GM10266 (cell line): ENCODE measurements at regions not wholly inside any gene's neighbourhood (a gene's known extent, or its start where the extent isn't known, plus 50 kb on each side); places are given as distances from the start of the nearest gene placed in this dataset.
A peak's percentile ranks its signal among the peaks of the same experiment; 100 is the strongest.

Source experiments
- DNase-seq: peaks from one replicate; pipeline ENCODE4 v3.0.0; 2012; ENCODE audit errors: extremely low spot score
- TF ChIP-seq, protein P1 (sequence below): IDR thresholded peaks from 2 replicates; pipeline ENCODE4 v1.5.1; 2012; ENCODE audit warnings: mild to moderate bottlenecking, low read depth; ENCODE audit not compliant: control insufficient read depth, insufficient read depth; ENCODE audit errors: missing control alignments

DNA sequence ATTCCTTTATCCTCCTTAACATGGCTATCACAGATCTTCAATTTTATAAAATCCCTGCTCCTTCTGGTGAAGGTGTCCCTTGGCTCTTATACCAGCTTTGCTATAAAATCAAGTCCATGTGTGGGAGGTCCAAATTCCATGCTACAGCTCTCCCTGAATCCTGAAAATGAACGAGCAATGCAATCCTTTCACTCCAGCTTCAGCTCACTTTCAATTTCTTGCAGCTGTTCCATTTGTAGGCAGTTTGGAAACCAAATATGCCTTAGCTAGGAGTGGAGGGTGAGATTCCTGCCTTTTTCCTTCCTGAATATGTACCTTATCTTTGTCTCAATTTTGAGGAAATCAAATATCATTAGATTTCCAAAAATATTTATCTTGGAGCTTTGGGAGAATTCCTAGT lies 402.6 kb downstream of the TTLL7 start:
- TF ChIP-seq, protein P1, sequence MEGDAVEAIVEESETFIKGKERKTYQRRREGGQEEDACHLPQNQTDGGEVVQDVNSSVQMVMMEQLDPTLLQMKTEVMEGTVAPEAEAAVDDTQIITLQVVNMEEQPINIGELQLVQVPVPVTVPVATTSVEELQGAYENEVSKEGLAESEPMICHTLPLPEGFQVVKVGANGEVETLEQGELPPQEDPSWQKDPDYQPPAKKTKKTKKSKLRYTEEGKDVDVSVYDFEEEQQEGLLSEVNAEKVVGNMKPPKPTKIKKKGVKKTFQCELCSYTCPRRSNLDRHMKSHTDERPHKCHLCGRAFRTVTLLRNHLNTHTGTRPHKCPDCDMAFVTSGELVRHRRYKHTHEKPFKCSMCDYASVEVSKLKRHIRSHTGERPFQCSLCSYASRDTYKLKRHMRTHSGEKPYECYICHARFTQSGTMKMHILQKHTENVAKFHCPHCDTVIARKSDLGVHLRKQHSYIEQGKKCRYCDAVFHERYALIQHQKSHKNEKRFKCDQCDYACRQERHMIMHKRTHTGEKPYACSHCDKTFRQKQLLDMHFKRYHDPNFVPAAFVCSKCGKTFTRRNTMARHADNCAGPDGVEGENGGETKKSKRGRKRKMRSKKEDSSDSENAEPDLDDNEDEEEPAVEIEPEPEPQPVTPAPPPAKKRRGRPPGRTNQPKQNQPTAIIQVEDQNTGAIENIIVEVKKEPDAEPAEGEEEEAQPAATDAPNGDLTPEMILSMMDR: no peak
- no peak for DNase-seq

DNA sequence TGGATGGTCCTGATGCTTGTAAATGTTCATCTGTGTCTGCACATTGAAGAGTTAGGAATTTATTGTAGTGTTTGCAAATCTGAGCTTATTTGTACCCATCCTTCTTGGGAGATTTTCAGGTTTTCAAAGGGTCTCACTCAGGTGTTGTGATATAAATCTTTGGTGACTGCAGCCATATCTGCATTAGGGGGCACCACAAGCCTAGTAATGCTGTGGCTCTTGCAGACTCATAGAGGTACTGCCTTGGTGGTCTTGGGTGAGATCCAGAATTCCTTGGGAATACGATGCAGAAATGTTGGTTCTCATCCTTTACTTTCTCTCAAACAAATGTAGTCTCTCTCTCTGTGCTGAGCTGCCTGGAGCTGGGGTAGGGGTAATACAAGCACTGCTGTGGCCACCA lies 405.9 kb downstream of the TTLL7 start:
- DNase-seq: no peak
- TF ChIP-seq, protein P1: no peak

DNA sequence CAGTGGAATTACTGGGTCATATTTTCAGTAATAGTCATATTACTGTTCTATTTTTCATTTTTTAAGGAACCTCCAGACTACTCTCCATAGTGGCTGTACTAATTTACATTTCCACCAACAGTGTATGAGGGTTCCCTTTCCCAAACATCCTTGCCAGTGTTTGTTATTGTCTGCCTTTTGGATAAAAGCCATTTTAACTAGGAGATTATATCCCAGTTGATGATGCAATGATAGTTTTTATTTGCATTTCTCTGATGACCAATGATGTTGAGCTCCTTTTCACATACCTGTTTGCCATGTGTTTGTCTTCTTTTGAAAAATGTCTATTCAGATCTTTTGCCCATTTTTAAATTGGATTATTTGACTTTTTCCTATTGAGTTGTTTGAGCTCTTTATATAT lies 410.8 kb downstream of the TTLL7 start:
- TF ChIP-seq, protein P1: no peak
- no peak for DNase-seq

DNA sequence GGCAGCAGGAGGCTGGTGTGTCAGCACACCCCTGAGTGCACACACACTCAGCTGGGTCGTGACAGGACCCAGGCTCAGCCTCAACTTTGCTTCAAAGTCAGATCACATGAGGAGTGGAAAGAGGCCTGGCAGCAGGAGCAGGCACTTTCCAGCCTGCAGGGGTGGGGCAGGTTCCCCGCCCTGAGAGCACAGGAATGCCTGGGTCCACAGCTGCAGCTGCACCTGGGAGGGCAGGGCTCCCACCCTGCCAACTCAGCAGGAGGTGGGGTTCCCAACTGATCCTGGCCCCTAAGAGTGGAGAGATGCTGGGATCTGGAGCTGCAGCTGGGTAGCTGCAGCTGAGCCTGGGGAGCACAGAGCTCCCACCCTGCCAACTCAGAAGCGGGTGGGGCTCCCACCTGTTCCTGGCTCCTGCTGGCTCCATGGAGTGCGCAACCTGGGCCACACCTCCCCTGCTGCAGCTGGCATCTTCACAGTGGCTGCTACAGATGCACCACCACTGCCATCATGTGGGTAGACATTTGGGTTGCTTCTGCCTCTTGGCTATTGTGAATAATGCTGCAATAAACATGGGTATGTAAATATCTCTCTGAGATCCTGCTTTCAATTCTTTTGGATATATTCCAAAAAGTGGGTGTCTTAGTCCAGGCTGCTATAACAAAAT lies 415.4 kb downstream of the TTLL7 start:
- TF ChIP-seq, protein P1: peak; percentile 34
- DNase-seq: no peak

DNA sequence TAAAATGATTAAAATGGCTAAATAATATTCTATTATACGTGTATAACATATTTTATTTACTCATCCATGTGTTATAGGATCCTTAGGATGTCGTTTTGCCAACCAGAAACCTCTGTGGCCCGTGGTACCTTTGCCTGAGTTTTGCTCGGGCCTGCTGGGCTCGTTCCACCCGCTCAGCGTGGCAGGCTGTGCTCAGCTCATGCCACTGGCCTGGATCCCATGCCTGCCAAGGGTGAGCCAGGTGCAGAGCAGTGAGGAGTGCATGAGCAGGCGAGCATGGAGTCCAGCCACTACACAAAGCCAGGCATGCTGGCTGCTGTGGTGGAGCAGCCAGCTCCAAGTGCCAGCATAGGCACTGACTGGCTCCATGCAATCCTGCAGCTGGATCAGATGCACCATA lies 417.2 kb downstream of the TTLL7 start:
- TF ChIP-seq, protein P1: no peak
- DNase-seq: no peak

DNA sequence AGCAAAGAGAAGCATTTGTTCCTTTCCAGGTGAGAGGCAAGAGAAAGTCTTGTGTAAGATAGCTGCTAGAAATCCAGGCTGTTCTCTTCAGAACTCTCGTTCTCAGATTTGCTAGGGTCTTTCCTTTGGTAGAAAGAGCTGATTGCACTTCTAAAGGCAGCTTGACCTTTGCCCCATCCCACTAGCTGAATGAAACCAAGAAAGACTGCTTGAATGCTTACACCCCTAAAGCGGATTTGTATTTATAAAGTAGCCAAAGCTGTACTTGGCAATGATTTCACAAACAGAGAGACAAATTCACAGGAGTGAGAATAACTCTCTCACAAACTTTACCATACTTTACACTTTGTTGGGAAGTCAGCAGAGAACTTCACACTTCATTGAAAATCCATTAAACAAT lies 424.1 kb downstream of the TTLL7 start:
- DNase-seq: no peak
- TF ChIP-seq, protein P1: no peak

DNA sequence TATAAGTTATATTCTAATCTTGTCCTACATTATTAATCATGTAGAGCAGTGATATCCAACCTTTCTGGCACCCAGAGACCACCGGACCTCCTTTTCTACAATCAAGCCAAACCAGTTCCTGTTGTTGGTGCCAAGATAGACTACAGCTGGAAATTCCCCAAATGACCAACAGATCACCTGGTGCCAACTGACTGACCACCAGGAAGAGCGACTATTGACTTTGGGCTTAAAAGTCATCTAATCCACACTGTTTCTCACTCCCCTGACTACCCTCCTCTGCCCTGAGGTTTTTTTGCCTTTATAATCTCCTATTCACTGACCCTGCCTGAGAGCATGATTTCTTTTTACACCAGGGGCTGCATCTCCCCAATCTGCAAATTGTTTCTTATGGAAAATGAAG lies 425.2 kb downstream of the TTLL7 start:
- TF ChIP-seq, protein P1: no peak
- no peak for DNase-seq
